HEK293 (cell line): ENCODE measurements at regions not wholly inside any gene's neighbourhood (a gene's known extent, or its start where the extent isn't known, plus 50 kb on each side); places are given as distances from the start of the nearest gene placed in this dataset.

Experiments
- ELK4 ChIP-seq: IDR thresholded peaks from 2 replicates; pipeline ENCODE4 v1.6.1; 2011; ENCODE audit warnings: mild to moderate bottlenecking, low read depth, low read length, borderline replicate concordance
- GLI4 ChIP-seq: fragments of 450-650 bp; formaldehyde crosslinking; IDR thresholded peaks from 2 replicates; pipeline ENCODE4 v1.5.1; 2016; ENCODE audit warnings: missing biosample characterization, missing genetic modification characterization
- PATZ1 ChIP-seq: fragments of 450-650 bp; formaldehyde crosslinking; IDR thresholded peaks from 2 replicates; pipeline ENCODE4 v1.5.1; 2016; ENCODE audit warnings: missing biosample characterization, missing genetic modification characterization
- RBAK ChIP-seq: fragments of 450-650 bp; formaldehyde crosslinking; IDR thresholded peaks from 2 replicates; pipeline ENCODE4 v1.5.1; 2016; ENCODE audit warnings: missing biosample characterization, missing genetic modification characterization
- REST ChIP-seq: fragments of 450-650 bp; formaldehyde crosslinking; IDR thresholded peaks from 2 replicates; pipeline ENCODE4 v1.5.1; 2016; ENCODE audit warnings: missing biosample characterization, missing genetic modification characterization
- YY1 ChIP-seq: fragments of 450-650 bp; formaldehyde crosslinking; IDR thresholded peaks from 2 replicates; pipeline ENCODE4 v1.5.1; 2018; ENCODE audit warnings: missing biosample characterization, missing genetic modification characterization
- ZFP3 ChIP-seq: fragments of 450-650 bp; formaldehyde crosslinking; IDR thresholded peaks from 2 replicates; pipeline ENCODE4 v1.5.1; 2016; ENCODE audit warnings: low read depth, missing biosample characterization, missing genetic modification characterization
- ZNF146 ChIP-seq: fragments of 450-650 bp; formaldehyde crosslinking; IDR thresholded peaks from 2 replicates; pipeline ENCODE4 v1.5.1; 2016; ENCODE audit warnings: missing biosample characterization, missing genetic modification characterization
- ZNF416 ChIP-seq: fragments of 450-650 bp; formaldehyde crosslinking; IDR thresholded peaks from 2 replicates; pipeline ENCODE4 v1.5.1; 2016; ENCODE audit warnings: missing biosample characterization, missing genetic modification characterization
- ZNF670 ChIP-seq: fragments of 450-650 bp; formaldehyde crosslinking; IDR thresholded peaks from 2 replicates; pipeline ENCODE4 v1.5.1; 2016; ENCODE audit warnings: missing biosample characterization, missing genetic modification characterization, low read depth
- TF ChIP-seq, protein P1 (sequence below): fragments of 450-650 bp; formaldehyde crosslinking; IDR thresholded peaks from 2 replicates; pipeline ENCODE4 v1.5.1; 2016; ENCODE audit warnings: missing biosample characterization, missing genetic modification characterization

- TF ChIP-seq REST (tag by site-specific recombination): no peak
- TF ChIP-seq, protein P1, sequence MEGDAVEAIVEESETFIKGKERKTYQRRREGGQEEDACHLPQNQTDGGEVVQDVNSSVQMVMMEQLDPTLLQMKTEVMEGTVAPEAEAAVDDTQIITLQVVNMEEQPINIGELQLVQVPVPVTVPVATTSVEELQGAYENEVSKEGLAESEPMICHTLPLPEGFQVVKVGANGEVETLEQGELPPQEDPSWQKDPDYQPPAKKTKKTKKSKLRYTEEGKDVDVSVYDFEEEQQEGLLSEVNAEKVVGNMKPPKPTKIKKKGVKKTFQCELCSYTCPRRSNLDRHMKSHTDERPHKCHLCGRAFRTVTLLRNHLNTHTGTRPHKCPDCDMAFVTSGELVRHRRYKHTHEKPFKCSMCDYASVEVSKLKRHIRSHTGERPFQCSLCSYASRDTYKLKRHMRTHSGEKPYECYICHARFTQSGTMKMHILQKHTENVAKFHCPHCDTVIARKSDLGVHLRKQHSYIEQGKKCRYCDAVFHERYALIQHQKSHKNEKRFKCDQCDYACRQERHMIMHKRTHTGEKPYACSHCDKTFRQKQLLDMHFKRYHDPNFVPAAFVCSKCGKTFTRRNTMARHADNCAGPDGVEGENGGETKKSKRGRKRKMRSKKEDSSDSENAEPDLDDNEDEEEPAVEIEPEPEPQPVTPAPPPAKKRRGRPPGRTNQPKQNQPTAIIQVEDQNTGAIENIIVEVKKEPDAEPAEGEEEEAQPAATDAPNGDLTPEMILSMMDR (tag by site-specific recombination): no peak
- no peak for TF ChIP-seq ZNF670 (tag by site-specific recombination)
- TF ChIP-seq GLI4 (tag by site-specific recombination): no peak
- no peak for TF ChIP-seq YY1 (tag by site-specific recombination)
- TF ChIP-seq ELK4: no peak
- TF ChIP-seq ZNF146 (tag by site-specific recombination): no peak
- TF ChIP-seq ZFP3 (tag by site-specific recombination): no peak
- TF ChIP-seq PATZ1 (tag by site-specific recombination): no peak
- no peak for TF ChIP-seq RBAK (tag by site-specific recombination)
- no peak for TF ChIP-seq ZNF416 (tag by site-specific recombination)
Measured at GRCh38 chr3:106457281-106458180, 588.7 kb upstream of the CBLB start.
